Pancreas (tissue), 10 donors: ENCODE measurements at regions not wholly inside any gene's neighbourhood (a gene's known extent, or its start where the extent isn't known, plus 50 kb on each side); places are given as distances from the start of the nearest gene placed in this dataset.

Experiments
- ATAC-seq, 4 donors: fragments of 200-7000 bp; cut with Tn5 transposase; one replicate each; pipeline versions ENCODE4 v1.8.0 to v1.9.1; 2020; ENCODE audit warnings: mild to moderate bottlenecking in 4 of 4, moderate library complexity in 4 of 4
- DNase-seq, 6 donors: peaks; one replicate each; pipeline ENCODE4 v3.0.0-alpha.2; 2020
- FAIRE-seq: peaks from 2 replicates; lab custom pipeline; 2012; peaks lifted over from hg19 to GRCh38; lab: Jason Lieb, UNC
- H3K27ac ChIP-seq, 4 donors: fragments of 200-600 bp; sonication (generic); 1 replicate in 3 of 4; 2 replicates in 1 of 4; pipeline versions ENCODE4 v1.5.0 to v1.8.0; 2020
- H3K27me3 ChIP-seq, 4 donors: fragments of 200-600 bp; one replicate each; pipeline ENCODE4 v1.8.0; 2021
- H3K36me3 ChIP-seq, 3 donors: fragments of 200-600 bp; sonication (generic) in 1 of 3; one replicate each; pipeline versions ENCODE4 v1.5.0 to v1.8.0; 2020 to 2021
- H3K4me1 ChIP-seq, 3 donors: fragments of 200-600 bp; one replicate each; pipeline ENCODE4 v1.8.0; 2021
- H3K4me3 ChIP-seq, 4 donors: fragments of 200-600 bp; sonication (generic) in 2 of 4; one replicate each; pipeline versions ENCODE4 v1.5.0 to v1.8.0; 2020 to 2021
- H3K9me3 ChIP-seq, 4 donors: fragments of 200-600 bp; one replicate each; pipeline ENCODE4 v1.8.0; 2021
- CTCF ChIP-seq, 4 donors: fragments of 200-600 bp; sonication (generic) in 3 of 4; IDR thresholded peaks; one replicate each; pipeline versions ENCODE4 v1.5.0 to v1.8.0; 2021; ENCODE audit warnings: antibody characterized with exemption in 4 of 4
- WGBS, 2 donors: extraction: QIAGEN DNeasy Blood & Tissue Kit; methylation state at CpG; one replicate each; pipeline ENCODE4 v1.1.7; 2013; 5-methylcytosine and 5-hydroxymethylcytosine counted together
- intact Hi-C, 3 donors: fragments of 100-400 bp; cut with DNase I; formaldehyde crosslinking; loops; one replicate each; pipeline versions ENCODE4 v1.11.1 to v1.14.2; 2022
- donor health status: healthy with polysubstance abuse.
- donor health status: DM: no; HTN: no; CAD: no; lungs with moderate emphysema.
- donor health status: DM: no; HTN: no; CAD: no.
- donor health status: control.
- donor health status: control.
- donor health status: Bipolar disorder and iron deficiency.
- donor health status: DM: yes; HTN: yes; CAD: no.
- donor health status: DM: no; HTN: no; CAD: no.
- donor health status: DM: no; HTN: no; CAD: no.
- donor health status: DM: yes; HTN: yes; CAD: no.

- H3K4me3 ChIP-seq = no peak overlapping the region
- no peaks in the 10 kb centered on the region for H3K9me3 ChIP-seq
- 88 to 89% methylated on average over 5 of the region's 5 CpGs for WGBS, 2 donors
- no peak for TF ChIP-seq CTCF (IDR thresholded peaks at IDR 0.05)
- peaks cover 0 to 25% (median 0%) of the 10 kb centered on the region in 3 donors for H3K36me3 ChIP-seq
- H3K4me1 ChIP-seq = peaks cover 0 to 8% (median 0%) of the 10 kb centered on the region in 3 donors
- intact Hi-C loops = no loop called here
- H3K27me3 ChIP-seq = no peaks in the 10 kb centered on the region
- ATAC-seq = no peak
- no peak for DNase-seq
- no peak for FAIRE-seq
- no peak overlapping the region for H3K27ac ChIP-seq
These were observed 146.7 kb upstream of the KLF14 start for GRCh38 chr7:130880668-130881067.

GRCh38 chr7:130881091-130881798 lies 147.2 kb upstream of the KLF14 start:
- peaks cover 0 to 8% (median 0%) of the 10 kb centered on the region in 3 donors for H3K4me1 ChIP-seq
- no peak for ATAC-seq
- WGBS, 2 donors = 62 to 73% methylated on average over 3 of the region's 3 CpGs

GRCh38 chr7:130881799-130882141 lies 147.8 kb upstream of the KLF14 start:
- WGBS, 2 donors = 92 to 93% methylated on average over 5 of the region's 5 CpGs
- intact Hi-C loops = no loop called here
- H3K9me3 ChIP-seq = no peaks in the 10 kb centered on the region
- peaks cover 0 to 25% (median 0%) of the 10 kb centered on the region in 3 donors for H3K36me3 ChIP-seq
- no peak overlapping the region for H3K27ac ChIP-seq
- no peak overlapping the region for H3K4me3 ChIP-seq
- no peak for ATAC-seq
- peaks cover 0 to 8% (median 0%) of the 10 kb centered on the region in 3 donors for H3K4me1 ChIP-seq
- no peak for TF ChIP-seq CTCF (IDR thresholded peaks at IDR 0.05)
- DNase-seq = no peak
- no peak for FAIRE-seq
- H3K27me3 ChIP-seq = no peaks in the 10 kb centered on the region

More at GRCh38 chr7:130881091-130881798, 147.2 kb upstream of the KLF14 start:
- DNase-seq = no peak
- Histone ChIP-seq H3K36me3 (peaks cover 0 to 25% (median 0%) of the 10 kb centered on the region in 3 donors), H3K27ac (no peak overlapping the region), H3K27me3 (no peaks in the 10 kb centered on the region), H3K9me3 (no peaks in the 10 kb centered on the region), H3K4me3 (no peak overlapping the region)
- no peak for FAIRE-seq
- TF ChIP-seq CTCF (IDR thresholded peaks at IDR 0.05) = no peak
- intact Hi-C loops = no loop called here

- H3K27me3 ChIP-seq = no peaks in the 10 kb centered on the region
- FAIRE-seq = no peak
- H3K9me3 ChIP-seq = no peaks in the 10 kb centered on the region
- H3K27ac ChIP-seq = no peak overlapping the region
- intact Hi-C loops = no loop called here
- DNase-seq = no peak
- H3K4me1 ChIP-seq = peaks cover 0 to 11% (median 0%) of the 10 kb centered on the region in 3 donors
- no peak for ATAC-seq
- TF ChIP-seq CTCF (IDR thresholded peaks at IDR 0.05) = no peak
- 96 to 98% methylated on average over 2 of the region's 2 CpGs for WGBS, 2 donors
- no peak overlapping the region for H3K4me3 ChIP-seq
- peaks cover 0 to 25% (median 0%) of the 10 kb centered on the region in 3 donors for H3K36me3 ChIP-seq
These were observed 148.4 kb upstream of the KLF14 start for GRCh38 chr7:130882396-130882795.

- no peak overlapping the region for H3K27ac ChIP-seq
- H3K9me3 ChIP-seq = no peaks in the 10 kb centered on the region
- TF ChIP-seq CTCF (IDR thresholded peaks at IDR 0.05) = no peak
- H3K36me3 ChIP-seq = peaks cover 0 to 16% (median 0%) of the 10 kb centered on the region in 3 donors
- intact Hi-C loops = no loop called here
- 90 to 95% methylated on average over 6 of the region's 6 CpGs for WGBS, 2 donors
- no peaks in the 10 kb centered on the region for H3K27me3 ChIP-seq
- H3K4me3 ChIP-seq = no peak overlapping the region
- DNase-seq (no peak), FAIRE-seq (no peak), ATAC-seq (no peak)
- H3K4me1 ChIP-seq = peaks cover 0 to 17% (median 0%) of the 10 kb centered on the region in 3 donors
These were observed 149.9 kb upstream of the KLF14 start for GRCh38 chr7:130883928-130884327.
